Calu3 (cell line): ENCODE measurements at regions not wholly inside any gene's neighbourhood (a gene's known extent, or its start where the extent isn't known, plus 50 kb on each side); places are given as distances from the start of the nearest gene placed in this dataset.

ENCODE experiments used
- BruUV-seq: library from RNA; stranded (reverse); fragments of 400-500 nt; replicated peaks from 2 replicates; lab custom pipeline; 2021; lab: Mats Ljungman, UMichigan
- CTCF ChIA-PET: fragments of 300-600 bp; sonication (Branson Sonifier 250); formaldehyde crosslinking; loops from one replicate; lab custom pipeline; 2022; ENCODE audit warnings: antibody characterized with exemption; lab: Charles Lee
- DNase-seq: peaks from one replicate; pipeline ENCODE4 v3.0.0; 2022
- H3K27ac Mint-ChIP-seq: one replicate; pipeline ENCODE4 v1.8.0; 2022; ENCODE audit warnings: mixed read lengths; ENCODE audit not compliant: unreplicated experiment
- H3K27me3 Mint-ChIP-seq: one replicate; pipeline ENCODE4 v1.8.0; 2022; ENCODE audit warnings: mixed read lengths; ENCODE audit not compliant: unreplicated experiment
- H3K36me3 Mint-ChIP-seq: one replicate; pipeline ENCODE4 v1.8.0; 2022; ENCODE audit warnings: mild to moderate bottlenecking, moderate library complexity, mixed read lengths; ENCODE audit not compliant: insufficient read depth, unreplicated experiment
- H3K4me1 Mint-ChIP-seq: one replicate; pipeline ENCODE4 v1.8.0; 2022; ENCODE audit warnings: mild to moderate bottlenecking, low read depth, mixed read lengths; ENCODE audit not compliant: unreplicated experiment
- H3K4me3 Mint-ChIP-seq: one replicate; pipeline ENCODE4 v1.8.0; 2022; ENCODE audit warnings: mild to moderate bottlenecking, low read depth, moderate library complexity, mixed read lengths; ENCODE audit not compliant: unreplicated experiment
- H3K9me3 Mint-ChIP-seq: one replicate; pipeline ENCODE4 v1.8.0; 2022; ENCODE audit warnings: low read depth, mixed read lengths; ENCODE audit not compliant: unreplicated experiment
- intact Hi-C: fragments of 100-400 bp; cut with micrococcal nuclease; formaldehyde crosslinking; loops from one replicate; pipeline ENCODE4 v1.10.0; 2022; ENCODE audit not compliant: unreplicated experiment
- TF ChIP-seq, protein P1 (sequence below): fragments of 200-600 bp; IDR thresholded peaks from one replicate; pipeline ENCODE4 v1.8.0; 2022; ENCODE audit warnings: antibody characterized with exemption; ENCODE audit not compliant: unreplicated experiment

DNA sequence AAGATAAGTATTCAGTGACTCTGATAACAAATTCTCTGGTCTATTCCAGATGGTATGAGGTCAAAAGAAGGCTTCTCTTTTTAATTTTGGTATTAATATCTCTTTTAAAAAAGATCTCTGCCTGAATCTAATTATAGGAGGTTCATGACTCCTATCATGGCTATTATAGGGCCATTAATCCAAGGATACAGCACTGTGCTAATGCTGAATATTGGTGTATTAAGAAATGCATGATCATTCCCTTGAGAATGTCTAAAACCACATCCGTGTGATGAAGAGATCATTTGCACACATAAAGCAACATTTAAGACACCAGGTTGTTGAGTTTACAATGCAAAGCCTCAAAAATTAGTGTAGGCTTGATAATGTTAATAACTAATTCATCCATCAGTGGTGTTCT is 160.4 kb upstream of the MON1B start:
- Mint-ChIP-seq H3K27ac (no peak overlapping the region), H3K4me3 (no peak overlapping the region), H3K27me3 (no peaks in the 10 kb centered on the region), H3K4me1 (no peaks in the 10 kb centered on the region), H3K36me3 (no peaks in the 10 kb centered on the region), H3K9me3 (no peaks in the 10 kb centered on the region)
- CTCF ChIA-PET, result no interaction called here
- DNase-seq, result no peak
- no TSS peak for BruUV-seq
- TF ChIP-seq, protein P1, sequence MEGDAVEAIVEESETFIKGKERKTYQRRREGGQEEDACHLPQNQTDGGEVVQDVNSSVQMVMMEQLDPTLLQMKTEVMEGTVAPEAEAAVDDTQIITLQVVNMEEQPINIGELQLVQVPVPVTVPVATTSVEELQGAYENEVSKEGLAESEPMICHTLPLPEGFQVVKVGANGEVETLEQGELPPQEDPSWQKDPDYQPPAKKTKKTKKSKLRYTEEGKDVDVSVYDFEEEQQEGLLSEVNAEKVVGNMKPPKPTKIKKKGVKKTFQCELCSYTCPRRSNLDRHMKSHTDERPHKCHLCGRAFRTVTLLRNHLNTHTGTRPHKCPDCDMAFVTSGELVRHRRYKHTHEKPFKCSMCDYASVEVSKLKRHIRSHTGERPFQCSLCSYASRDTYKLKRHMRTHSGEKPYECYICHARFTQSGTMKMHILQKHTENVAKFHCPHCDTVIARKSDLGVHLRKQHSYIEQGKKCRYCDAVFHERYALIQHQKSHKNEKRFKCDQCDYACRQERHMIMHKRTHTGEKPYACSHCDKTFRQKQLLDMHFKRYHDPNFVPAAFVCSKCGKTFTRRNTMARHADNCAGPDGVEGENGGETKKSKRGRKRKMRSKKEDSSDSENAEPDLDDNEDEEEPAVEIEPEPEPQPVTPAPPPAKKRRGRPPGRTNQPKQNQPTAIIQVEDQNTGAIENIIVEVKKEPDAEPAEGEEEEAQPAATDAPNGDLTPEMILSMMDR, result no peak
- intact Hi-C loops, result no loop called here

DNA sequence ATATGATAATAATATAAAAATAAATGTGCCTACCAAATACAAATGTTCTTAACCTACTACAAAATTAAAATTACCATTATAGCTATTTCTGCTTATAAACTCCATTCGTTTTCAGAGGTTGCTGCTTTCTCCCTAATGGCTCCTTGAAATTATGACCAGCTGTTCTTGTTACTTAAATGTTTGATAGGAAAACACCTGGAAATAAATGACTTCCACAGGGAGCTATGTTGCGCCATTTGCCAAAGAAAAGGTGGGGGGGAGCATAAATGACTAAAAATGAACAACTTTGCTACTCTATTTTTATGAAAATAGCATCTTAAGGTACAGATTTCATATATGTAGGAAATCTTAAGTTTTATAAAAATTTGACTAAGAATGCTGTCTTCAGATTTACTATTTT is 157.5 kb upstream of the MON1B start:
- no peak for DNase-seq
- H3K36me3 Mint-ChIP-seq, result no peaks in the 10 kb centered on the region
- no peaks in the 10 kb centered on the region for H3K9me3 Mint-ChIP-seq
- intact Hi-C loops, result no loop called here
- H3K4me3 Mint-ChIP-seq, result no peak overlapping the region
- H3K4me1 Mint-ChIP-seq, result no peaks in the 10 kb centered on the region
- no peaks in the 10 kb centered on the region for H3K27me3 Mint-ChIP-seq
- H3K27ac Mint-ChIP-seq, result no peak overlapping the region
- TF ChIP-seq, protein P1, result no peak
- BruUV-seq, result no TSS peak
- CTCF ChIA-PET, result no interaction called here

DNA sequence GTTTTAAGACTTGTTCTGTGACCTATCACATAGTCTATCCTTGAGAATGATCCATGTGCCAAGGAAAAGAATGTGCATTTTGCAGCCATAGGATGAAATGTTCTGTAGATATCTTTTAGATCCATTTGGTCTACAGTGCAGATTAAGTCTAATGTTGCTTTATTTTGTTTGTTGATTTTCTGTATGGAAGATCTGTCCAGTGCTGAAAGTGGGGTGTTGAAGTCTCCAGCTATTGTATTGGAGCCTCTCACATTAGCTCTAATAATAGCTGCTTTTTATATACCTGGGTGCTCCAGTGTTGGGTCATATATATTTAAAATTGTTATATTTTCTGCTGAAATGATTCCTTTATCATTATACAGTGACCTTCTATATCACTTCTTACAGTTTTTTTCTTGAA is 155.6 kb upstream of the MON1B start:
- intact Hi-C loops, result no loop called here
- H3K36me3 Mint-ChIP-seq, result no peaks in the 10 kb centered on the region
- CTCF ChIA-PET, result no interaction called here

DNA sequence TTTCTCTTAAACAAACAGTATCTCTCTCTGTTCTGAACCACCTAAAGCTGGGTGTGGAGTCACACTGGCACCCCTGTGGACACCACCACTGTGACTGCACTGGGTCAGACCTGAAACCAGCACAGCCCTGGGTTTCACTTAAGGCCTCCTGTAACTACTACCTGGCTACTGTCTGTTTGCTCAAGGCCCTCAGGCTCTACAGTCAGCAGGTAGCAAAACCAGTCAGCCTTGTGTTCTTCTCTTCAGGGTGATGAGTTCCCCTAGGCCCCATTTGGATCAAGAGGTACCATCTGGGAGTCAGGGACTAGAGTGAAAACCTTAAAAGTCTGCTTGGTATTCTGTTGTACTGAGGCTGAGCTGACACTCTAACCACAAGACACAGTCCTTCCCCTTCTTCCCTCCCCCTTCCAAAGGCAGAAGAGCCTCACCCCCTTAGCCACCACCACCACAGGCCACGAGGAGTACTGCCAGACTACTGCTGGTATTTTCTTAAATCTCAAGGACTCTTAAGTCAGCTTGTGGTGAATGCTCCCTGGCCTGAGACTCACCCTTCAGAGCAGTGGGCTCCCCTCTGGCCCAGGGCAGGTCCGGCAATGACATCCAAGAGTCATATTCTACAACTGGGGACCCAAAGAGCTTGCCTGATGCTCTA is 153.2 kb upstream of the MON1B start:
- H3K27ac Mint-ChIP-seq, result no peak overlapping the region
- DNase-seq, result no peak
- intact Hi-C loops, result no loop called here
- TF ChIP-seq, protein P1, result no peak
- no peaks in the 10 kb centered on the region for H3K9me3 Mint-ChIP-seq
- CTCF ChIA-PET, result no interaction called here
- H3K4me3 Mint-ChIP-seq, result no peak overlapping the region
- BruUV-seq, result no TSS peak
- no peaks in the 10 kb centered on the region for H3K4me1 Mint-ChIP-seq
- H3K36me3 Mint-ChIP-seq, result no peaks in the 10 kb centered on the region
- H3K27me3 Mint-ChIP-seq, result no peaks in the 10 kb centered on the region

More for the DNA sequence above, 155.6 kb upstream of the MON1B start:
- no TSS peak for BruUV-seq
- TF ChIP-seq, protein P1, result no peak
- no peak overlapping the region for H3K4me3 Mint-ChIP-seq
- DNase-seq, result no peak
- H3K4me1 Mint-ChIP-seq, result no peaks in the 10 kb centered on the region
- no peaks in the 10 kb centered on the region for H3K27me3 Mint-ChIP-seq
- no peaks in the 10 kb centered on the region for H3K9me3 Mint-ChIP-seq
- H3K27ac Mint-ChIP-seq, result no peak overlapping the region
